ENCODE measurements at regions not wholly inside any gene's neighbourhood (a gene's known extent, or its start where the extent isn't known, plus 50 kb on each side); places are given as distances from the start of the nearest gene placed in this dataset.

- TF ChIP-seq PHF21A (IDR thresholded peaks at IDR 0.05; ENCODE audit: borderline replicate concordance, low read depth) = no peak
These were observed 147.3 kb upstream of the CYP1B1 start (continued) for GRCh38 chr2:38223256-38223655.

GRCh38 chr2:38220164-38220563, 144.2 kb upstream of the CYP1B1 start:
- no peak for FAIRE-seq
- Histone ChIP-seq H3K9me3 (replicated peaks; ENCODE audit: control insufficient read depth, insufficient read depth, low read depth, low read length) (no peaks in the 10 kb centered on the region), H3K4me1 (replicated peaks in 1 of 2; ENCODE audit: control insufficient read depth in 2 of 2, insufficient read depth in 2 of 2, low read length in 2 of 2) (no peaks in the 10 kb centered on the region; a peak in 2 of 5 replicates), H3K79me2 (ENCODE audit: control insufficient read depth, insufficient read depth, low read length) (no peaks in the 10 kb centered on the region), H3K4me3 (no peak overlapping the region), H3K27ac (ENCODE audit: extremely low read depth, low read depth, low read length) (no peak overlapping the region), H3K27me3 (ENCODE audit: control insufficient read depth in 2 of 2, insufficient read depth in 2 of 2, low read length in 2 of 2) (peaks cover 8 to 22% of the 10 kb centered on the region in 2 experiments; a peak in 4 of 5 replicates), H2AFZ (ENCODE audit: low read depth, low read length) (no peak overlapping the region), H3K9me1 (ENCODE audit: control insufficient read depth, insufficient read depth, low read length) (no peaks in the 10 kb centered on the region), H3K9ac (ENCODE audit: insufficient read depth in 1 of 2, low read depth in 2 of 2, low read length in 2 of 2) (no peak overlapping the region), H4K20me1 (replicated peaks; ENCODE audit: control insufficient read depth, insufficient read depth, low read length) (no peaks in the 10 kb centered on the region), H3K4me2 (ENCODE audit: insufficient read depth, low read length) (no peak overlapping the region), H3K36me3 (ENCODE audit: control insufficient read depth, insufficient read depth, low read length) (no peaks in the 10 kb centered on the region)
- intact Hi-C loops (cut with micrococcal nuclease) (no loop called here), in situ Hi-C loops (cut with MboI) (no loop called here)
- DNase-seq (ENCODE audit: extremely low read depth in 1 of 4, low spot score in 3 of 4) = no peak
- POLR2A ChIA-PET = no interaction called here
- 0% methylated on average over 3 of the region's 3 CpGs for WGBS (ENCODE audit: insufficient coverage, low coverage, missing lambda C conversion rate)
- ATAC-seq = no peak
- CTCF ChIA-PET (ENCODE audit: low intra/inter-chr PET ratio) = no interaction called here
- TF ChIP-seq MEIS2 (IDR thresholded peaks at IDR 0.05; ENCODE audit: partially characterized antibody) = no peak
- no peak for TF ChIP-seq ZNF232 (CRISPR knock-in tag; IDR thresholded peaks at IDR 0.05)
- TF ChIP-seq FOXK2 (conservative IDR thresholded peaks at IDR 0.05 in 1 of 2, IDR thresholded peaks at IDR 0.05 in 1 of 2; ENCODE audit: low read depth in 2 of 2) = no peak
- TF ChIP-seq HNRNPL (IDR thresholded peaks at IDR 0.05; ENCODE audit: low read depth, low read length) = no peak
- no peak for TF ChIP-seq NCOA4 (IDR thresholded peaks at IDR 0.05; ENCODE audit: partially characterized antibody)
- no TSS peak for BruUV-seq (replicated peaks)

Data from K562 (cell line).